LHCN-M2 (cell line): ENCODE measurements at regions not wholly inside any gene's neighbourhood (a gene's known extent, or its start where the extent isn't known, plus 50 kb on each side); places are given as distances from the start of the nearest gene placed in this dataset.
"Not testable (repeated sequence)": the region's sequence is repeated elsewhere in the genome, so short reads cannot be mapped to it uniquely, and the experiment has no call there.

Source experiments
- DNase-seq: peaks from one replicate; pipeline ENCODE4 v3.0.0-alpha.2; 2012; ENCODE audit warnings: low read depth

- DNase-seq, result not testable (repeated sequence)
Measured at GRCh38 chr2:76173206-76173605, 462.5 kb upstream of the GCFC2 start.

- DNase-seq, result not testable (repeated sequence)
Measured at GRCh38 chr2:76172154-76172595, 461.5 kb upstream of the GCFC2 start.

- DNase-seq, result no peak
Measured at GRCh38 chr2:76170856-76171255, 460.1 kb upstream of the GCFC2 start.

GRCh38 chr2:76170009-76170384 is 459.3 kb upstream of the GCFC2 start:
- DNase-seq, result no peak

GRCh38 chr2:76169276-76170008 is 458.7 kb upstream of the GCFC2 start:
- no peak for DNase-seq

GRCh38 chr2:76163860-76164259 is 453.1 kb upstream of the GCFC2 start:
- no peak for DNase-seq

GRCh38 chr2:76160670-76161069 is 450.0 kb upstream of the GCFC2 start:
- no peak for DNase-seq

GRCh38 chr2:76159042-76159648 is 448.4 kb upstream of the GCFC2 start:
- DNase-seq, result no peak

- no peak for DNase-seq
Measured at GRCh38 chr2:76157531-76157930, 446.8 kb upstream of the GCFC2 start.

GRCh38 chr2:76154981-76155380 is 444.3 kb upstream of the GCFC2 start:
- DNase-seq, result no peak

- DNase-seq, result no peak
Measured at GRCh38 chr2:76149846-76150245, 439.1 kb upstream of the GCFC2 start.

- not testable (repeated sequence) for DNase-seq
Measured at GRCh38 chr2:76139303-76139702, 428.6 kb upstream of the GCFC2 start.

- no peak for DNase-seq
Measured at GRCh38 chr2:76128622-76129021, 417.9 kb upstream of the GCFC2 start.

GRCh38 chr2:76120176-76120575 is 409.5 kb upstream of the GCFC2 start:
- no peak for DNase-seq

- no peak for DNase-seq
Measured at GRCh38 chr2:76089683-76090082, 379.0 kb upstream of the GCFC2 start.

GRCh38 chr2:76083248-76083647 is 372.5 kb upstream of the GCFC2 start:
- DNase-seq, result no peak

GRCh38 chr2:76082509-76082908 is 371.8 kb upstream of the GCFC2 start:
- no peak for DNase-seq

GRCh38 chr2:76080154-76080553 is 369.4 kb upstream of the GCFC2 start:
- DNase-seq, result no peak

- DNase-seq, result no peak
Measured at GRCh38 chr2:76075126-76075525, 364.4 kb upstream of the GCFC2 start.

- DNase-seq, result no peak
Measured at GRCh38 chr2:76073992-76074604, 363.4 kb upstream of the GCFC2 start.

- no peak for DNase-seq
Measured at GRCh38 chr2:76050196-76050595, 339.5 kb upstream of the GCFC2 start.

- DNase-seq, result no peak
Measured at GRCh38 chr2:76044701-76045100, 334.0 kb upstream of the GCFC2 start.

GRCh38 chr2:76039505-76039904 is 328.8 kb upstream of the GCFC2 start:
- no peak for DNase-seq
